Dendritic cell treated with granulocyte-macrophage colony-stimulating factor and Interleukin-4, amounts not matched to agents 40 ng/mL and 50 ng/mL, for 4 days (primary cell): ENCODE measurements at regions not wholly inside any gene's neighbourhood (a gene's known extent, or its start where the extent isn't known, plus 50 kb on each side); places are given as distances from the start of the nearest gene placed in this dataset.
"Not testable (repeated sequence)": the region's sequence is repeated elsewhere in the genome, so short reads cannot be mapped to it uniquely, and the experiment has no call there.

Experiments used
- H3K27ac Mint-ChIP-seq: one replicate; pipeline ENCODE4 v1.8.0; 2022; ENCODE audit warnings: mild to moderate bottlenecking, mixed read lengths
- H3K27me3 Mint-ChIP-seq: one replicate; pipeline ENCODE4 v1.8.0; 2022; ENCODE audit warnings: mild to moderate bottlenecking, mixed read lengths
- H3K36me3 Mint-ChIP-seq: one replicate; pipeline ENCODE4 v1.8.0; 2022; ENCODE audit warnings: low read depth, mixed read lengths
- H3K4me1 Mint-ChIP-seq: one replicate; pipeline ENCODE4 v1.8.0; 2022; ENCODE audit warnings: low read depth, mixed read lengths
- H3K4me3 Mint-ChIP-seq: one replicate; pipeline ENCODE4 v1.8.0; 2022; ENCODE audit warnings: mild to moderate bottlenecking, moderate library complexity, mixed read lengths
- H3K9me3 Mint-ChIP-seq: one replicate; pipeline ENCODE4 v1.8.0; 2022; ENCODE audit warnings: mixed read lengths
- intact Hi-C: fragments of 100-400 bp; cut with micrococcal nuclease; formaldehyde crosslinking; loops from one replicate; pipeline ENCODE4 v1.15.0; 2022

DNA sequence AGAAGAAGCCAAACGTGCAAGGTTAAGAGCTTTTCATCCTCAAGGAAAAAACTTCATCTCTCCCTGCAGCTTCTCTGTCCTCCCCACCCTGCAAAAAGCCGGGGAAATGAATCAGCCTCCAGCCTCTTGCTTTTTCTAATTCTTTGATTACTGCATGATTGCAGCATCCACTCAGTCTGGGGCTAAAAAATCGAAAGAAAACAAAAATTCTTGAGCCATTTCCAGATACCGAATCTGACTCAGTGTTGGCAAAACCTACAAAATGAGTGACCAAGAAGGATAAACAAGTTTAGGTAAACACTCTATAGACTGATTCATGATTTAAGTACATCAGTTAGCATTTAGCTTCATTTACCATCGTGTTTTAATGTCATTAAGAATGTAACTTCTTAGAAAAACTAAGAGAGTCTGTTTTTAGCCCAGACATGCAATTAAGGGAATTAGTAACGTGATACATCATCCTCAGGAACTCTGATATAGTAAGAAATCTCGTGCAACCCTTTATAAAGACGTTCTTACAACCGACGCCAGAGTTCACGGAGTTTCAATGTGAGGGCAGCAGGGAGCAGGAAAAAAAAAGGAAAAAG lies 287.3 kb upstream of the FOXF1 start:
- Mint-ChIP-seq H3K36me3 (no peaks in the 10 kb centered on the region), H3K4me3 (no peak overlapping the region), H3K27ac (no peak overlapping the region), H3K9me3 (no peaks in the 10 kb centered on the region), H3K27me3 (peaks cover 17% of the 10 kb centered on the region), H3K4me1 (no peaks in the 10 kb centered on the region)
- intact Hi-C loops, result no loop called here

DNA sequence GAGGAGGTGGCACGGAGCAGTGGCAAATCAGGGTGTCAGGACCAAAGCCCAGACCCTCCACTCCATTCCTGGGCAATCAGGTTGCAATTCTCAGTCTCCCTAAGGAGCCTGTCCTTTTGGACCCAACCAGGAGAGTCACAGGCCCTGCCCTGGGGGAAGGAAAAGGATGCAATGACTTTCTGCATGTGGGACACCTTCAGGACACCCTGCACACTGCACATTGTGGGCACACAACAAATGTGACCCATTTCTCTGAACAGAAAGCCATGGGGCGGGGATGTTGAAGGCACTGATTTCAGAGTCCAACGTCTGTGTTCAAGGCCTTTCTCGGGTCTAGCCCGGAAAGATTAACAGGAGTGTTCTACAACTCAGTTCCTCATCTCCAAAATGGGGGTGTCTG lies 286.2 kb upstream of the FOXF1 start:
- H3K36me3 Mint-ChIP-seq, result no peaks in the 10 kb centered on the region
- no peak overlapping the region for H3K4me3 Mint-ChIP-seq
- intact Hi-C loops, result no loop called here
- peaks cover 17% of the 10 kb centered on the region for H3K27me3 Mint-ChIP-seq
- H3K4me1 Mint-ChIP-seq, result no peaks in the 10 kb centered on the region
- no peak overlapping the region for H3K27ac Mint-ChIP-seq
- no peaks in the 10 kb centered on the region for H3K9me3 Mint-ChIP-seq

DNA sequence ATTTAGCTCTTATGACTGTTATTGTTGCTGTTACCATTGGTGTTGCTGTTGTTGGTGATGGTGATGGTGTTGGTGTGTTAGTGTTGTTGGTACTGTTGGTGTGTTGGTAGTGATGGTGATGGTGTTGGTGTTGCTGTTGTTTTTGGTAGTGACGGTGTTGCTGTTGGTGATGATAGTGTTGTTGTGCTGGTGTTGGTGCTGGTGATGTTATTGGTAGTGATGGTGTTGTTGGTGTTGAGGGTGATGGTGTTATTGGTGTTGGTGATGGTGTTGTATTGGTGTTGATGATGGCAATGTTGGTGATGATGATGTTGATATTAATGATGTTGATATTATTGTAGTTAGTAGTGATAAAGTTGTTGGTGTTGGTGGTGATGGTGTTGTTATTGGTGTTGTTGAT lies 285.7 kb upstream of the FOXF1 start:
- Mint-ChIP-seq H3K4me1 (no peaks in the 10 kb centered on the region), H3K36me3 (no peaks in the 10 kb centered on the region), H3K9me3 (no peaks in the 10 kb centered on the region), H3K4me3 (no peak overlapping the region), H3K27ac (no peak overlapping the region), H3K27me3 (peaks cover 17% of the 10 kb centered on the region)
- intact Hi-C loops, result no loop called here

DNA sequence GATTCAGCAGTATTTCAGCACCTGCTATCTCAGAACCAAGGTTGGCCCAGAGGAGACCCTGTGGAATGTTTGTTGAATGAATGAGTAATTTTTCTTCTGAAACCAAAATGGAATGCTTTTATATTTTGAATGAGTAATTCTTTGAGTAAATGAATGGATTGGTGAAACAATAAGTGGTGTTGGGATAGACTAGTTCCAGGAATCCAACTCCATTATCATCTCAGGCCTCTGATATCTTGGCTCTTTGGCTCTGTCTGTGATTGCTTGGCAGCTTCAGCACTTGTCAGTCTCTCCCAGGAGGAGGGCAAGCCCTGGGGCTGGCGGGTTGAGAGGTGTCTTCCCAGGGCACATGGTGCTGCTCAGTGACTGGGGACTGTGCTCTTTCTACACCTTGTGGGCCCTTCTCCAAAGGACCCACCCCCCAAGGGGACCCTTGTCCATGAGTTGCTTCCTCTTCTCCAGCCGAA lies 284.4 kb upstream of the FOXF1 start:
- Mint-ChIP-seq H3K27ac (no peak overlapping the region), H3K4me3 (no peak overlapping the region), H3K27me3 (peaks cover 17% of the 10 kb centered on the region), H3K36me3 (no peaks in the 10 kb centered on the region), H3K9me3 (no peaks in the 10 kb centered on the region), H3K4me1 (no peaks in the 10 kb centered on the region)
- intact Hi-C loops, result no loop called here

DNA sequence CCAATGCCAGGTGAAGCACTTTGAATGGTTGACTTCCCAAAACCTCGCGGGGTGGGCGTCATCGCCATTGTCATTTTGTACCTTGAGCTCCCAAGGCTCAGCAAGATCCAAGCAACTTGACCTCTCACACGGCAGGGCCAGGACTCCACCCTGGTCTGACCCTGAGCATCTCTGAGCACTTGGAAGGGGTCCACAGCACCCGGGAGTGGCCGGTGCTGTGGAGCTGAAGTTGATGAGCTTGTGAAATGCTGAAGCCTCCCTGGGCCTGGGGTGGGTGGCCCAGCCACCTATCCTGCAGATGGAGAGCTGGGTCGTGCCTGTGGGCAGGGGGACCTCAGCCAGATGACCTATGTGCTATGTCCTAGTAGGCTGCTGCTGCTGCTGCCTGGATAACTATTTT lies 283.3 kb upstream of the FOXF1 start:
- no peaks in the 10 kb centered on the region for H3K9me3 Mint-ChIP-seq
- peaks cover 17% of the 10 kb centered on the region for H3K27me3 Mint-ChIP-seq
- H3K27ac Mint-ChIP-seq, result no peak overlapping the region
- intact Hi-C loops, result no loop called here
- no peak overlapping the region for H3K4me3 Mint-ChIP-seq
- no peaks in the 10 kb centered on the region for H3K4me1 Mint-ChIP-seq
- H3K36me3 Mint-ChIP-seq, result no peaks in the 10 kb centered on the region

DNA sequence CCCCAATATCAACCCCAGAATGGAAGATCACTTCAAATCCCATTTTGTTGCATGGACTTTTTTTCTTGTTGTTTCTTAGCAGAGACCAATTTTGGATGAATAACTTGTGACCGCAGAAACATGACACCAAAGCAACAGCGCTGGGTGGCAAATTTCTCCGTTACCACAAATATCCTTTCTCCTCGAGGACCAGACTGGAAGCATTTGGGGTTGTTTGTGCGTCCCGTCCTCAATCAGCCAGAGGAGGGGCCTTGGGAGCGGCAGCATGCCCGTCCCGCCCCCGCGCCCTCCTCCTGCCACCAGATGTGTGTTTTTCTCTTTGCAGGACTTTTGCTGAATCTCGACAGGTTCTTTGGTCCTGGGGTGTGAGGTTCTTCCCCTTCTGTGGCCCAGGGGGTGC lies 282.5 kb upstream of the FOXF1 start:
- intact Hi-C loops, result no loop called here
- no peaks in the 10 kb centered on the region for H3K9me3 Mint-ChIP-seq
- no peak overlapping the region for H3K27ac Mint-ChIP-seq
- H3K4me1 Mint-ChIP-seq, result no peaks in the 10 kb centered on the region
- H3K36me3 Mint-ChIP-seq, result no peaks in the 10 kb centered on the region
- peaks cover 14% of the 10 kb centered on the region for H3K27me3 Mint-ChIP-seq
- H3K4me3 Mint-ChIP-seq, result no peak overlapping the region

DNA sequence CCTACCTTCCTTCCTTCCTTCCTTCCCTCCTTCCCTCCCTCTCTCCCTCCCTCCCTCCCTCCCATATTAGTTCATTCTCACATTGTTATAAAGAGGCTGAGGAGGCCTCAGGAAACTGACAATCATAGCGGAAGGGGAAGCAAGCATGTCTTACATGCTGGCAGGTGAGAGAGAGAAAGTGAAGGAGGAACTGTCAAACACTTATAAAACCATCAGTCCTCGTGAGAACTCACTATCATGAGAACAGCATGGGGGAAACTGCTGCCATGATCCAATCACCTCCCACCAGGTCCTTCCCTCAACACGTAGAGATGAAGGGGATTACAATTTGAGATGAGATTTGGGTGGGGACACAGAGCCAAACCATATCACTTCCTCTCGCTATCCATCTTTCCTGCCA lies 281.6 kb upstream of the FOXF1 start:
- peaks cover 10% of the 10 kb centered on the region for H3K27me3 Mint-ChIP-seq
- intact Hi-C loops, result no loop called here
- no peak overlapping the region for H3K27ac Mint-ChIP-seq
- H3K36me3 Mint-ChIP-seq, result no peaks in the 10 kb centered on the region
- no peak overlapping the region for H3K4me3 Mint-ChIP-seq
- H3K4me1 Mint-ChIP-seq, result no peaks in the 10 kb centered on the region
- no peaks in the 10 kb centered on the region for H3K9me3 Mint-ChIP-seq

DNA sequence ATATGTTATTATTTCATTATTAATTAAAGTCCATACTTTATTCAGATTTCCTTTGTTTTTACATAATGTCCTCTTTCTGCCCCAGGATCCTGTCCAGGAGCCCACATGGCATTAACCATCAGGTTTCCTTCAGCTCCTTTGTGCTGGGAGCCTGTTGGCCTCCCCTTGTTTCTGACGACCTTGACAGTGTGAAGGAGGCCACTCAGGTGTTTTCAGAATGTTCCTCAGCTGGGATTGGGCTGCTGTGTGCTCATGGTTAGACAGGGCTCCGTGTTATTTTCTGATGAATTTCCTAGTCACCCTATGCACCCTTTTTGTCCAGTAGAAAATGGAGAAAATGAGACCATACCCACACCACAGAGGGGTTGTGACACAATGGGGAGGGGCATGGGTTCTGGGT lies 281.0 kb upstream of the FOXF1 start:
- no peaks in the 10 kb centered on the region for H3K9me3 Mint-ChIP-seq
- no peaks in the 10 kb centered on the region for H3K36me3 Mint-ChIP-seq
- peaks cover 10% of the 10 kb centered on the region for H3K27me3 Mint-ChIP-seq
- no peaks in the 10 kb centered on the region for H3K4me1 Mint-ChIP-seq
- intact Hi-C loops, result no loop called here
- no peak overlapping the region for H3K27ac Mint-ChIP-seq
- H3K4me3 Mint-ChIP-seq, result no peak overlapping the region

DNA sequence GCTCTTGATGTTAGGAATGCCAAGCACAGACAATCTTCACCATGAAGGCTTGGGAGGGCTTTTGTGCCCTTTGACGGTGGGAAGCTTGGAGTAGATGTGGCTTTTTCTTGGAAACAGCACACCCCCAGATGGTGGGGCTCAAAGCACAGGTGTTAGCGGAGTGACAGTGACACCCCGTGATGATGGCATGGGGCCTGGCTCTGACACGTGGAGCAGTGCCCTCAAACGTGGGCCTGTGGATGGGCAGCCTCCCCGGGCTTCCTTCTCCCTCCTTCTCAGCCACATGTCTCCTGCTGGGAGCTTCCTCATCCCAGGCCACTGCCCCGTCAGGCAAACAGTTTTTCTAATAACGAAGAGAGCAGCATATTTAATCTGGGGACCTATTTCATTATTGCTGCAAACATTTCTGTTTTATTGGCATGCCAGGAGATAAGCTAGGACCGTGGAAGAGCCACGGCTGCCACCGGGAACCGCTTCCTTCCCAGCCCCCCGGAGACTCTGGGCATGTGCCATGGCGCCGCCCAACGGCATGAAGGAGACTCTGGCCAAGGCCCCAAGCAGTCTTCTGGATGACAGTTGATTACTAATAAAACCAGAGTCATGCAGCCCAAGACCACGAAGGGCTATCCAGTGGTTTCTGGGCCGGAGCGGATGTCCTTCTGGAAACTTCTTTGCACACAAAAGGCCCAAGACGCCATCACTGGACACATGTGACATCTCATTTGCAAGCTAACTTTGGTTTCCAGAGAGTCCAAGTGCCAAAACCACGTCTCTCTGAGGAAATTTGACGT lies 280.3 kb upstream of the FOXF1 start:
- H3K27ac Mint-ChIP-seq, result no peak overlapping the region
- intact Hi-C loops, result no loop called here

DNA sequence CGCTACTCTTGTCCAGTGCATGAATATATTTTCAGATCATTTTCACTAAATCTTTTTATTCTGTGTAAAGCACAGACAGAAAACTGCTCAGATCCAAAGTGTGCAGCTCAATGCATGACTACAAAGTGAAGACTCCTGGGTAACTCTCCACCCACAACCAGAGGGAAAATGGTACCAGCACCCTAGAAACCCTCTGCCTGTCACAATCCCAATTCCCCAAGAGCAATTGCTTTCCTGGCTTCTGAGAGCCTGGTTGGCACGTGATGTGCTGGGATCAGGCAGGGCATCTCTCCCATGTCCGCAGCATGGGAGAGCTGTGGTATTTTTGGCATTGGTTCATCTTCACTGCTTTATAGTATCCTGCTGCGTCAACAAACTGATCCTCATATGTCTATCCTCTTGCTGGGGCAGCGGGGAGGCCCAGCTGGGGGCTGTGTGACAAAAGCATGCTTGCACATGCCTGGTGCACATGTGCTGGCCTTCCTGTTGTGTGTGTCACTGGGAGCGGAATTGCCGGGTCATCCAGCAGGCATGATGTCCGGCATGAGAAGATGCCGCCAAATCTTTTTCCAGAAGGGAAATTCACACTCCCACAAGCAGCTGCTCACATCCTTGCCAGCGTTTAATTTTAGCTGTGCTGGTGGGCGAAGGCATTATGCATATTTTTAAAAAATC lies 278.9 kb upstream of the FOXF1 start:
- no peak overlapping the region for H3K4me3 Mint-ChIP-seq
- H3K27ac Mint-ChIP-seq, result no peak overlapping the region
- intact Hi-C loops, result no loop called here
- no peaks in the 10 kb centered on the region for H3K36me3 Mint-ChIP-seq
- peaks cover 12% of the 10 kb centered on the region for H3K27me3 Mint-ChIP-seq
- no peaks in the 10 kb centered on the region for H3K4me1 Mint-ChIP-seq
- no peaks in the 10 kb centered on the region for H3K9me3 Mint-ChIP-seq

More for the DNA sequence above, 280.3 kb upstream of the FOXF1 start:
- Mint-ChIP-seq H3K27me3 (peaks cover 10% of the 10 kb centered on the region), H3K4me1 (no peaks in the 10 kb centered on the region), H3K9me3 (no peaks in the 10 kb centered on the region), H3K36me3 (no peaks in the 10 kb centered on the region), H3K4me3 (no peak overlapping the region)

DNA sequence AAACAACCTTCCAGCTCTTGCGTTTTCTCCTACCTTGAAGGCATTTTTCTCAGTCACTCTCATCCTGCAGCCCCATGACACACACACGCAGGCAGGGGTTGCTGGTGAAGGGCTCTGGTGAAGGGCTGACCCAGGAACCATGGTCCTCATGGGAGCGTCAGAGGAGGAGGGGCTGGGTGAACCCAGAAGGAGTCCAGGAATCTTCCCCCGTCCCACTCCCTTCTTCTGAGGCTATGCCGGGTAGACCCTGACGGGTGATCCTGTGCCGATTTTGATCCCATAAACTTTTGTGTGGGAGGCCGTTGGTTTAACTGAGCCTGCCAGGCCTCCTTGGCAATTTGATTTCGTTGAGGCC lies 278.4 kb upstream of the FOXF1 start:
- H3K4me1 Mint-ChIP-seq, result no peaks in the 10 kb centered on the region
- H3K27ac Mint-ChIP-seq, result no peak overlapping the region
- H3K4me3 Mint-ChIP-seq, result no peak overlapping the region
- no peaks in the 10 kb centered on the region for H3K9me3 Mint-ChIP-seq
- peaks cover 12% of the 10 kb centered on the region for H3K27me3 Mint-ChIP-seq
- intact Hi-C loops, result no loop called here
- no peaks in the 10 kb centered on the region for H3K36me3 Mint-ChIP-seq

DNA sequence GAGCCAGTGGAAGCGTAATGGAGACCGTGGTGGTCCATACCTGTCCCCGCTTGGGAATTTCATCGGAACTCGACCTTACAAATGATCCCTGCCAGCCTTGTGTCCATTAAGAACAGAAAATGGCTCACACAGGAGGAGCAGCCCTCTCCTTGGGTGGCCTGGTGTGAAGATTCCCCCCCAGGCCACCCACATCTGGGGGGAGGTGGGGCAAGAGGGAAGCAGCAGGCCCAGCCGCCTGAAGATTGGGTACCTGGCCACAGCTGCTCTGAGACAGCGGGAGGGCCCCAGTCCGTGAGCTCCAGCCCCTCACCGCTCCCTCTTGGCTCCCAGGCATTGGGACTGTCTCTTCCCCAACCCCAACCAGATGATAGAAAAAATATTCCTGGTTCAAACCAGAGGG lies 277.8 kb upstream of the FOXF1 start:
- Mint-ChIP-seq H3K27me3 (peaks cover 9% of the 10 kb centered on the region), H3K4me3 (no peak overlapping the region), H3K27ac (no peak overlapping the region), H3K36me3 (no peaks in the 10 kb centered on the region), H3K4me1 (no peaks in the 10 kb centered on the region), H3K9me3 (no peaks in the 10 kb centered on the region)
- intact Hi-C loops, result no loop called here

DNA sequence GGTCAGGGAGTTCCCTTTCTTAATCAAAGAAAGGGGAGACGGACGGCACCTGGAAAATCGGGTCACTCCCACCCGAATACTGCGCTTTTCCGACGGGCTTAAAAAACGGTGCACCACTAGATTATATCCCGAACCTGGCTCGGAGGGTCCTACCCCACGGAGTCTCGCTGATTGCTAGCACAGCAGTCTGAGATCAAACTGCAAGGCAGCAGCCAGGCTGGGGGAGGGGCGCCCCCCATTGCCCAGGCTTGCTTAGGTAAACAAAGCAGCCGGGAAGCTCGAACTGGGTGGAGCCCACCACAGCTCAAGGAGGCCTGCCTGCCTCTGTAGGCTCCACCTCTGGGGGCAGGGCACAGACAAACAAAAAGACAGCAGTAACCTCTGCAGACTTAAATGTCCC lies 276.8 kb upstream of the FOXF1 start:
- H3K27me3 Mint-ChIP-seq, H3K27ac Mint-ChIP-seq, H3K36me3 Mint-ChIP-seq, intact Hi-C loops, H3K4me1 Mint-ChIP-seq, H3K9me3 Mint-ChIP-seq, H3K4me3 Mint-ChIP-seq: not testable (repeated sequence)

DNA sequence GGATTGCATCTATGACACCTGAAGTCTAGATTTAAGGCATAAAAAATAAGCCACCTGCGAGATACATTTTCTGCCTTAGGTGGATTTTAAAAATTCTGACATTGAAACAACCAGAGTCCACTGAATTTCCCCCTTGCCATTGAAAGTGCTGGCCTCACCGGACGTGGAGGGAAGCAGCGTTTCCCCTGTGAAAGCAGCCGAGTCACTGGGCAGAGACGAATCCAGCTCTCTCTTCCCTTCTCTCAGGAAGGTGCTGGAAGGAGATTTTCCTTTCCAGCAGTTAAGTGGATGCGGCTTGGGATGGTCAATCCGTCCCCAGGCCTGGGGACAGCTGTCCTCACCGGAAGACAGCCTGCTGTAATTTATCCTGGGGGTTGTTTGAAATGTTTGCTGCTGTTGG lies 270.9 kb upstream of the FOXF1 start:
- H3K36me3 Mint-ChIP-seq, result no peaks in the 10 kb centered on the region
- no peaks in the 10 kb centered on the region for H3K4me1 Mint-ChIP-seq
- peaks cover 26% of the 10 kb centered on the region for H3K27me3 Mint-ChIP-seq
- no peak overlapping the region for H3K27ac Mint-ChIP-seq
- no peak overlapping the region for H3K4me3 Mint-ChIP-seq
- intact Hi-C loops, result no loop called here
- H3K9me3 Mint-ChIP-seq, result no peaks in the 10 kb centered on the region
